Astrocyte (in vitro differentiated cells and primary cell): ENCODE measurements at regions not wholly inside any gene's neighbourhood (a gene's known extent, or its start where the extent isn't known, plus 50 kb on each side); places are given as distances from the start of the nearest gene placed in this dataset.
A peak's percentile ranks its signal among the peaks of the same experiment; 100 is the strongest.

Source experiments
- DNase-seq: peaks from one replicate; pipeline ENCODE4 v3.0.0-alpha.2; 2010; ENCODE audit warnings: low read depth
- FAIRE-seq: peaks from 2 replicates; lab custom pipeline; 2011; peaks lifted over from hg19 to GRCh38; lab: Jason Lieb, UNC
- H2AFZ ChIP-seq: 2 replicates; pipeline ENCODE4 v1.6.0; 2012; ENCODE audit warnings: low read depth, low read length, inconsistent platforms
- H3K27ac ChIP-seq: 2 replicates; pipeline ENCODE4 v1.5.1; 2011; ENCODE audit warnings: low read depth, low read length, inconsistent platforms
- H3K27me3 ChIP-seq: 2 replicates; pipeline ENCODE4 v1.6.0; 2011; ENCODE audit warnings: low read length, inconsistent platforms; ENCODE audit not compliant: insufficient read depth
- H3K36me3 ChIP-seq: 2 replicates; pipeline ENCODE4 v1.5.1; 2011; ENCODE audit warnings: low read length, inconsistent platforms; ENCODE audit not compliant: insufficient read depth
- H3K4me1 ChIP-seq: 2 replicates; pipeline ENCODE4 v1.5.1; 2011; ENCODE audit warnings: low read length, inconsistent platforms; ENCODE audit not compliant: insufficient read depth
- H3K4me2 ChIP-seq: 2 replicates; pipeline ENCODE4 v1.6.0; 2012; ENCODE audit warnings: low read length, inconsistent platforms
- H3K4me3 ChIP-seq: 2 replicates; pipeline ENCODE4 v1.5.1; 2011; ENCODE audit warnings: low read depth, mild to moderate bottlenecking, low read length, inconsistent platforms; ENCODE audit not compliant: insufficient read depth
- H3K79me2 ChIP-seq: 2 replicates; pipeline ENCODE4 v1.6.0; 2012; ENCODE audit warnings: mild to moderate bottlenecking, low read length, inconsistent platforms; ENCODE audit not compliant: insufficient read depth
- H3K9ac ChIP-seq: 2 replicates; pipeline ENCODE4 v1.6.0; 2012; ENCODE audit warnings: mild to moderate bottlenecking, low read length, inconsistent platforms
- H3K9me3 ChIP-seq: 2 replicates; pipeline ENCODE4 v1.5.1; 2012; ENCODE audit warnings: low read depth, mild to moderate bottlenecking, low read length, inconsistent platforms; ENCODE audit not compliant: insufficient read depth
- H4K20me1 ChIP-seq: 2 replicates; pipeline ENCODE4 v1.6.0; 2012; ENCODE audit warnings: low read length, inconsistent platforms; ENCODE audit not compliant: insufficient read depth
- H3K27ac Mint-ChIP-seq: one replicate; pipeline ENCODE4 v1.8.0; 2021; ENCODE audit warnings: mild to moderate bottlenecking, mixed read lengths; ENCODE audit not compliant: unreplicated experiment
- H3K27me3 Mint-ChIP-seq: one replicate; pipeline ENCODE4 v1.8.0; 2021; ENCODE audit warnings: low read depth, mixed read lengths; ENCODE audit not compliant: unreplicated experiment
- H3K36me3 Mint-ChIP-seq: one replicate; pipeline ENCODE4 v1.8.0; 2021; ENCODE audit warnings: low read depth, mixed read lengths; ENCODE audit not compliant: unreplicated experiment
- H3K4me1 Mint-ChIP-seq: one replicate; pipeline ENCODE4 v1.8.0; 2021; ENCODE audit warnings: low read depth, mixed read lengths; ENCODE audit not compliant: unreplicated experiment
- H3K4me3 Mint-ChIP-seq: one replicate; pipeline ENCODE4 v1.8.0; 2021; ENCODE audit warnings: mild to moderate bottlenecking, moderate library complexity, mixed read lengths; ENCODE audit not compliant: unreplicated experiment
- H3K9me3 Mint-ChIP-seq: one replicate; pipeline ENCODE4 v1.8.0; 2021; ENCODE audit warnings: mild to moderate bottlenecking, mixed read lengths; ENCODE audit not compliant: unreplicated experiment
- EZH2 ChIP-seq: IDR thresholded peaks from 2 replicates; pipeline ENCODE4 v1.6.1; 2012; ENCODE audit warnings: mild to moderate bottlenecking, low read length, inconsistent platforms; ENCODE audit not compliant: insufficient read depth
- TF ChIP-seq, protein P1 (sequence below): IDR thresholded peaks from 2 replicates; pipeline ENCODE4 v1.5.1; 2011; ENCODE audit warnings: low read depth, mild to moderate bottlenecking, inconsistent platforms, low read length, moderate library complexity; ENCODE audit not compliant: insufficient read depth

DNA sequence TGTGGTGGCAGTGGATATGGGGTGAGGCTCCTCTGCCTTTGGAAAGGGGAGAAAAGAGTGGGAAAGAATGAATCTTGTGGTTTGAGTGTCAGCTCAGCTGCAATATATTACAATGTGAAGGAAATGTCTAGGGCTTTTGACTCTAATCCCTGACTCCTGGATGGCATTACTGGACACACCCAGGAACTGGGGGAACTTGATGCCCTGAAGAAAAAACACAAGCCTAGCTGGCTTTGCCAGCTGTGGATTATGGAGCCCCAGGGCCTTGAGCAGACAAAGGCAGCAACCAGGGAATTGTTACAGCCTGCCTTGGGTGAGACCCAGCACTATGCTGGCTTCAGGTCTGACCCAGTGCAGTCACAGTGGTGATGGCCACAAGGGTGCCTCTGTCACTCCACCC, 57.1 kb upstream of the CYSLTR1 start:
- Histone ChIP-seq H4K20me1 (no peaks in the 10 kb centered on the region), H3K79me2 (no peaks in the 10 kb centered on the region), H3K9ac (no peak overlapping the region), H3K4me3 (no peak overlapping the region), H2AFZ (no peak overlapping the region), H3K4me2 (no peak overlapping the region), H3K36me3 (no peaks in the 10 kb centered on the region), H3K4me1 (no peaks in the 10 kb centered on the region), H3K27me3 (no peaks in the 10 kb centered on the region), H3K27ac (no peak overlapping the region), H3K9me3 (no peaks in the 10 kb centered on the region)
- TF ChIP-seq EZH2, result no peak
- TF ChIP-seq, protein P1, sequence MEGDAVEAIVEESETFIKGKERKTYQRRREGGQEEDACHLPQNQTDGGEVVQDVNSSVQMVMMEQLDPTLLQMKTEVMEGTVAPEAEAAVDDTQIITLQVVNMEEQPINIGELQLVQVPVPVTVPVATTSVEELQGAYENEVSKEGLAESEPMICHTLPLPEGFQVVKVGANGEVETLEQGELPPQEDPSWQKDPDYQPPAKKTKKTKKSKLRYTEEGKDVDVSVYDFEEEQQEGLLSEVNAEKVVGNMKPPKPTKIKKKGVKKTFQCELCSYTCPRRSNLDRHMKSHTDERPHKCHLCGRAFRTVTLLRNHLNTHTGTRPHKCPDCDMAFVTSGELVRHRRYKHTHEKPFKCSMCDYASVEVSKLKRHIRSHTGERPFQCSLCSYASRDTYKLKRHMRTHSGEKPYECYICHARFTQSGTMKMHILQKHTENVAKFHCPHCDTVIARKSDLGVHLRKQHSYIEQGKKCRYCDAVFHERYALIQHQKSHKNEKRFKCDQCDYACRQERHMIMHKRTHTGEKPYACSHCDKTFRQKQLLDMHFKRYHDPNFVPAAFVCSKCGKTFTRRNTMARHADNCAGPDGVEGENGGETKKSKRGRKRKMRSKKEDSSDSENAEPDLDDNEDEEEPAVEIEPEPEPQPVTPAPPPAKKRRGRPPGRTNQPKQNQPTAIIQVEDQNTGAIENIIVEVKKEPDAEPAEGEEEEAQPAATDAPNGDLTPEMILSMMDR, result no peak
- FAIRE-seq, result no peak
- Mint-ChIP-seq H3K27me3 (no peaks in the 10 kb centered on the region), H3K9me3 (peaks cover 3% of the 10 kb centered on the region), H3K27ac (no peak overlapping the region), H3K36me3 (no peaks in the 10 kb centered on the region), H3K4me1 (no peaks in the 10 kb centered on the region), H3K4me3 (no peak overlapping the region)
- no peak for DNase-seq

DNA sequence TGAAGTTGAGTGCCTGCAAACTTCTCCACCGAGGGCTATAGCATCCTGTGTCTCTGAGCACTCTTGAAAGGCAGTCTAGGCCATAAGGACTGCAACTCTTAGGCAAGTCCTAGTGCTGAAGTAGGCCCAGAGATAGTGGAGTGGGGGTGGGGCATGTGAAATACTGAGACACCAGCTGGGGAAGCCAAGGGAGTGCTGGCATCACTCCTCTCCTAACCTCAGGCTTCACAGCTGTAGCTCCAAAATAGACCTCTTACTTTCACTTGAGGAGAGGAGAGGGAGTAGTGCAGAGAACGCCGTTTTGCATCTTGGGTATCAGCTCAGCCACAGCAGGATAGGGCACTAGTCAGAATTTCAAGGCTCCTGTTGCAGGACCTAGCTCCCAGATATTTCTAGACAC, 56.2 kb upstream of the CYSLTR1 start:
- Histone ChIP-seq H3K36me3 (no peaks in the 10 kb centered on the region), H4K20me1 (no peaks in the 10 kb centered on the region), H3K27ac (no peak overlapping the region), H3K27me3 (no peaks in the 10 kb centered on the region), H3K4me1 (no peaks in the 10 kb centered on the region), H3K79me2 (no peaks in the 10 kb centered on the region), H3K4me2 (no peak overlapping the region), H2AFZ (no peak overlapping the region), H3K9me3 (no peaks in the 10 kb centered on the region), H3K4me3 (no peak overlapping the region), H3K9ac (no peak overlapping the region)
- DNase-seq (no peak), FAIRE-seq (no peak)
- Mint-ChIP-seq H3K4me1 (no peaks in the 10 kb centered on the region), H3K36me3 (no peaks in the 10 kb centered on the region), H3K9me3 (no peaks in the 10 kb centered on the region), H3K4me3 (no peak overlapping the region), H3K27ac (no peak overlapping the region), H3K27me3 (no peaks in the 10 kb centered on the region)
- no peak for TF ChIP-seq EZH2
- TF ChIP-seq, protein P1, result no peak

DNA sequence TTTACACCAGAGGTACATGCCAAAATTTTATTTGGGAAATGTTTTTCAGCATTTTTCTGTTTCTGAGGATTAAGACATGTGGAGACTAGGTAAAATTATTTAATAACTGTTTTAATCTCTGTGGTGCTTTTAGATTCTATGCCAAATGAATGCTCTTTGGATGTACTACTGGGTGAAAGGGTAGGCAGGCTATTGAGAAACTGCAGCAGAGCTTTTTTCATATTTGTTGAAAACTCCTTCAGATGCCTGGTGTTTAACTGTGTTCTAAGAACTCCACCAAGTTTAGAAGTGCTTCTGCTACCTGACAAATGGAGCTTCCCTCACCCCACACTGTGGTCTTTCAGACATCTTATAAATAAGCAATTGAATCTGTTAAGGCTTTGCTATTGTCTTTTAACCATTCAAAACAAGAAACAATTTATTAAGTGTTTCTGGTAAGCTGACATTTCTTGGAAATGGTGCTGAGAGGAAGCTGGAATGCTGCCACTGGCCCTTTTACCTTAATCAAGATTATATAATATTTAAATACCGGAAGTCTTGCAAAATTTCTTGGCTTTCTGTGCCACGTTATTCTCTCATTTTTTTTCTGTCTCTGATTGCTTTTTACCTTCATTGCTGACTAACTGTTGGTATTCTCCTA, 51.2 kb upstream of the CYSLTR1 start:
- Mint-ChIP-seq H3K36me3 (no peaks in the 10 kb centered on the region), H3K27ac (no peak overlapping the region), H3K27me3 (no peaks in the 10 kb centered on the region), H3K4me1 (no peaks in the 10 kb centered on the region), H3K4me3 (no peak overlapping the region), H3K9me3 (no peaks in the 10 kb centered on the region)
- Histone ChIP-seq H3K27ac (no peak overlapping the region), H3K4me3 (no peak overlapping the region), H3K9ac (no peak overlapping the region), H3K36me3 (no peaks in the 10 kb centered on the region), H3K4me1 (no peaks in the 10 kb centered on the region), H3K27me3 (no peaks in the 10 kb centered on the region), H3K4me2 (no peak overlapping the region), H3K79me2 (no peaks in the 10 kb centered on the region), H3K9me3 (no peaks in the 10 kb centered on the region), H4K20me1 (no peaks in the 10 kb centered on the region), H2AFZ (no peak overlapping the region)
- TF ChIP-seq EZH2, result no peak
- TF ChIP-seq, protein P1, result no peak
- FAIRE-seq (peak; percentile 54), DNase-seq (no peak)
